Body of pancreas (tissue), 4 donors: ENCODE measurements at regions not wholly inside any gene's neighbourhood (a gene's known extent, or its start where the extent isn't known, plus 50 kb on each side); places are given as distances from the start of the nearest gene placed in this dataset.

Source experiments
- ATAC-seq: fragments of 150-250 bp; one replicate; pipeline ENCODE4 v1.9.1; 2016
- DNase-seq, 4 donors: peaks; one replicate each; pipeline ENCODE4 v3.0.0-alpha.2; 2019
- H3K27ac ChIP-seq, 4 donors: fragments of 200-600 bp; sonication (generic); 1 replicate in 3 of 4; 2 replicates in 1 of 4; pipeline versions ENCODE4 v1.5.1 to v1.6.1; 2016 to 2019; ENCODE audit warnings: mild to moderate bottlenecking in 1 of 4, mixed read lengths in 1 of 4, moderate library complexity in 1 of 4
- H3K27me3 ChIP-seq, 2 donors: fragments of 200-600 bp; sonication (generic); one replicate each; pipeline ENCODE4 v1.6.0; 2016; ENCODE audit warnings: mild to moderate bottlenecking in 1 of 2
- H3K36me3 ChIP-seq, 2 donors: fragments of 200-600 bp; sonication (generic); replicated peaks in 1 of 2; 2 replicates each; pipeline ENCODE4 v1.5.1; 2016; ENCODE audit warnings: low read depth in 2 of 2; ENCODE audit not compliant: insufficient read depth in 1 of 2
- H3K4me1 ChIP-seq: fragments of 200-600 bp; sonication (generic); one replicate; pipeline ENCODE4 v1.6.0; 2016
- H3K4me3 ChIP-seq, 2 donors: fragments of 200-600 bp; sonication (generic); 1 replicate in 1 of 2; 2 replicates in 1 of 2; pipeline ENCODE4 v1.5.1; 2016 to 2019
- H3K9me3 ChIP-seq, 3 donors: fragments of 200-600 bp; sonication (generic); 1 replicate in 2 of 3; 2 replicates in 1 of 3; pipeline ENCODE4 v1.5.1; 2016
- CTCF ChIP-seq, 7 experiments: fragments of 450-650 bp in 4 of 7; fragments of 200-600 bp in 3 of 7; sonication (generic) in 3 of 7; IDR thresholded peaks; one replicate each; pipeline ENCODE4 v1.5.1; 2016 to 2019; ENCODE audit warnings: antibody characterized with exemption in 7 of 7
- POLR2A ChIP-seq, 3 donors: fragments of 450-650 bp; IDR thresholded peaks; one replicate each; pipeline ENCODE4 v1.6.1; 2016; ENCODE audit warnings: antibody characterized with exemption in 3 of 3, mild to moderate bottlenecking in 2 of 3
- WGBS, 2 donors: methylation state at CpG; one replicate each; pipeline ENCODE4 v1.1.5; 2017; 5-methylcytosine and 5-hydroxymethylcytosine counted together
- intact Hi-C: fragments of 100-400 bp; cut with DNase I; formaldehyde crosslinking; loops from one replicate; pipeline ENCODE4 v1.15.1; 2023

- H3K9me3 ChIP-seq = no peaks in the 10 kb centered on the region
- no peaks in the 10 kb centered on the region for H3K27me3 ChIP-seq
- ATAC-seq (no peak), DNase-seq (no peak)
- no peak overlapping the region for H3K4me3 ChIP-seq
- no peak for TF ChIP-seq CTCF (IDR thresholded peaks at IDR 0.05)
- TF ChIP-seq POLR2A (IDR thresholded peaks at IDR 0.05) = no peak
- no peaks in the 10 kb centered on the region for H3K36me3 ChIP-seq
- 75 to 80% methylated on average over 2 of the region's 2 CpGs for WGBS, 2 donors
- no peak overlapping the region for H3K27ac ChIP-seq
- intact Hi-C loops = no loop called here
- H3K4me1 ChIP-seq = peaks cover 38% of the 10 kb centered on the region
Observed at GRCh38 chr1:14110040-14110439, 410.1 kb downstream of the PRDM2 start.

- TF ChIP-seq POLR2A (IDR thresholded peaks at IDR 0.05) (no peak), CTCF (IDR thresholded peaks at IDR 0.05) (no peak)
- DNase-seq (no peak), ATAC-seq (no peak)
- Histone ChIP-seq H3K27me3 (no peaks in the 10 kb centered on the region), H3K27ac (no peak overlapping the region), H3K36me3 (no peaks in the 10 kb centered on the region), H3K9me3 (no peaks in the 10 kb centered on the region), H3K4me1 (peaks cover 38% of the 10 kb centered on the region), H3K4me3 (no peak overlapping the region)
- WGBS, 2 donors = 89% methylated on average over 2 of the region's 5 CpGs; no CpG with 5 or more reads in 1 of the 2 donors
- intact Hi-C loops = no loop called here
Observed at GRCh38 chr1:14111121-14111520, 411.1 kb downstream of the PRDM2 start.

GRCh38 chr1:14112613-14113012 lies 412.6 kb downstream of the PRDM2 start:
- intact Hi-C loops = no loop called here
- no peak overlapping the region for H3K4me3 ChIP-seq
- TF ChIP-seq POLR2A (IDR thresholded peaks at IDR 0.05) = no peak
- TF ChIP-seq CTCF (IDR thresholded peaks at IDR 0.05) = no peak
- 94 to 100% methylated on average over 1 of the region's 1 CpG for WGBS, 2 donors
- H3K4me1 ChIP-seq = peaks cover 35% of the 10 kb centered on the region
- ATAC-seq (no peak), DNase-seq (peak in 1 of 4 donors; percentile 21)
- no peaks in the 10 kb centered on the region for H3K27me3 ChIP-seq
- H3K36me3 ChIP-seq = no peaks in the 10 kb centered on the region
- peak overlapping the region in 1 of 4 donors; percentile 10 for H3K27ac ChIP-seq
- H3K9me3 ChIP-seq = no peaks in the 10 kb centered on the region

GRCh38 chr1:14113271-14113670 lies 413.3 kb downstream of the PRDM2 start:
- no peak overlapping the region for H3K27ac ChIP-seq
- ATAC-seq = no peak

More at GRCh38 chr1:14113271-14113670, 413.3 kb downstream of the PRDM2 start:
- DNase-seq = no peak
- Histone ChIP-seq H3K27me3 (no peaks in the 10 kb centered on the region), H3K4me1 (peaks cover 28% of the 10 kb centered on the region), H3K9me3 (no peaks in the 10 kb centered on the region), H3K4me3 (no peak overlapping the region), H3K36me3 (no peaks in the 10 kb centered on the region)
- TF ChIP-seq CTCF (IDR thresholded peaks at IDR 0.05) (no peak), POLR2A (IDR thresholded peaks at IDR 0.05) (no peak)
- intact Hi-C loops = no loop called here
- 79 to 86% methylated on average over 9 of the region's 9 CpGs for WGBS, 2 donors
